ENCODE measurements at regions not wholly inside any gene's neighbourhood (a gene's known extent, or its start where the extent isn't known, plus 50 kb on each side); places are given as distances from the start of the nearest gene placed in this dataset.

DNA sequence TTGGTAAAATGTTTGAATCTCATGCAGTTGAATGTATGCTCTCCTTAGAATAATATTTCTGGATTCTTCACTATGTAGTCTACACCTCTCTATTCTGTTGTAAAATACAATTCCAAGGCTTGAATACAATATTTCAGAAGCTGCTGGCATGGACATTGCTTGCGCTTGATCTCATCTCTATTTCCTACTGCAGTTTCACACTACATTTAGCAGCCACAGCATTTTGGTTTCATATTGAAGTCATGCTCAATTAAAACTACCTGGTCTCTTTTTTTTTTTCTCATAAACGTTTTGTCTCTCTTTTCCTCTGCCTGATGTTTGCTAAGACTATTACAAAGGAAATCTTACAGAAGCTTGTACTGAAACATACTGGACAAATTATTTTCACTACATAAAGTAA is 631.0 kb upstream of the TMPRSS15 start:
- no peaks in the 10 kb centered on the region for H3K27me3 ChIP-seq (replicated peaks; ENCODE audit: control insufficient read depth, insufficient read depth, low read length)
- no peak overlapping the region for H3K4me3 ChIP-seq (replicated peaks; ENCODE audit: low read depth, low read length)
- TF ChIP-seq, protein P1, sequence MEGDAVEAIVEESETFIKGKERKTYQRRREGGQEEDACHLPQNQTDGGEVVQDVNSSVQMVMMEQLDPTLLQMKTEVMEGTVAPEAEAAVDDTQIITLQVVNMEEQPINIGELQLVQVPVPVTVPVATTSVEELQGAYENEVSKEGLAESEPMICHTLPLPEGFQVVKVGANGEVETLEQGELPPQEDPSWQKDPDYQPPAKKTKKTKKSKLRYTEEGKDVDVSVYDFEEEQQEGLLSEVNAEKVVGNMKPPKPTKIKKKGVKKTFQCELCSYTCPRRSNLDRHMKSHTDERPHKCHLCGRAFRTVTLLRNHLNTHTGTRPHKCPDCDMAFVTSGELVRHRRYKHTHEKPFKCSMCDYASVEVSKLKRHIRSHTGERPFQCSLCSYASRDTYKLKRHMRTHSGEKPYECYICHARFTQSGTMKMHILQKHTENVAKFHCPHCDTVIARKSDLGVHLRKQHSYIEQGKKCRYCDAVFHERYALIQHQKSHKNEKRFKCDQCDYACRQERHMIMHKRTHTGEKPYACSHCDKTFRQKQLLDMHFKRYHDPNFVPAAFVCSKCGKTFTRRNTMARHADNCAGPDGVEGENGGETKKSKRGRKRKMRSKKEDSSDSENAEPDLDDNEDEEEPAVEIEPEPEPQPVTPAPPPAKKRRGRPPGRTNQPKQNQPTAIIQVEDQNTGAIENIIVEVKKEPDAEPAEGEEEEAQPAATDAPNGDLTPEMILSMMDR (IDR thresholded peaks at IDR 0.05; ENCODE audit: insufficient read depth, low read length, poor library complexity, severe bottlenecking) = no peak
- DNase-seq (ENCODE audit: extremely low read depth, insufficient read length) = no peak
- H3K36me3 ChIP-seq (ENCODE audit: control insufficient read depth, insufficient read depth, low read length) = no peaks in the 10 kb centered on the region

DNA sequence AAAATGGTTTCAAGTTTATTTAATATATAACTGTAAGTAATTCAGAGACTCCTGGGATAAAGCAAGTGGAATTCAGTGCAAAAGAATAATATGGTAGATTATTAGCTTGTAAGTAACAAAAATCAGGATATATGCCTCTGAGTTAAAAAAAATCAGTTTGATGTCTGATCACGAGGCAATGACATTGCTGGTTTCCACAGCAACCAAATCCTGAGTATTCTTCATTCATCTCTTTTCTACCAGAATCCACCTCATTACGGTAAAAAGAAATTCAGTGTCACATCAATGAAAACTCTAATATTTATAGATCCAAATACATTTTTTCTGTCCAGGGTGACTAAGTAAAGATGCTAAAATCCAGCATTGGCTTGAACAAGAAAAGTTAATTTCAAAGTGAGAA is 642.3 kb upstream of the TMPRSS15 start:
- Histone ChIP-seq H3K4me3 (replicated peaks; ENCODE audit: low read depth, low read length) (no peak overlapping the region), H3K36me3 (ENCODE audit: control insufficient read depth, insufficient read depth, low read length) (no peaks in the 10 kb centered on the region), H3K27me3 (replicated peaks; ENCODE audit: control insufficient read depth, insufficient read depth, low read length) (no peaks in the 10 kb centered on the region)
- TF ChIP-seq, protein P1 (IDR thresholded peaks at IDR 0.05; ENCODE audit: insufficient read depth, low read length, poor library complexity, severe bottlenecking) = no peak
- no peak for DNase-seq (ENCODE audit: extremely low read depth, insufficient read length)

DNA sequence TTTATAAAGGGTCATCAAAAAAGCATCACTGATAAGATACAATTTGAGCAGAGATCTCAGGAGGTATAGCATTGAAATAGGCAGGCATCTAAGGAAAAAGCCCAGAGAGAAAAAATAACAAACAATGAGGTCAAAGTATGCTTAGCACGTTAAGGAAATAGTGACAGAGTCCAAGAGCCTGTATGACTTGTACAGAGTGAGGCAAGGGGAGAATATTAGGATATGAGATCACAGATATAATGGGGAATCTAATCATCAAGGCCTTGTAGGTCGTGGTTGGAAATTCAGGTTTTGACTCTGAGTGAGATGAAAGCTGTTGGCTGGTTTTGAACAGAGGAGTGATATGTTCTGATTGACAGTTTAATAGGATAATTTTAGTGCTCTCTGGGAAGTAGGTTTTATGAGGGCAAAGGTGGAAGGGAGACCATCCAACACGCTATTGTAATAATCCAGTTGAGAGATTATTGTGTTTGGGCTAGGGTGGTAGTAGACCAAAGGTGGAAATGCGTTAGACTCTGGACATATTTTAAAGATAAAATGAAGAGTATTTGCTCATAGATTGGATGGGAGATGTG is 644.6 kb upstream of the TMPRSS15 start:
- TF ChIP-seq, protein P1 (IDR thresholded peaks at IDR 0.05; ENCODE audit: insufficient read depth, low read length, poor library complexity, severe bottlenecking) = no peak
- Histone ChIP-seq H3K4me3 (replicated peaks; ENCODE audit: low read depth, low read length) (no peak overlapping the region), H3K27me3 (replicated peaks; ENCODE audit: control insufficient read depth, insufficient read depth, low read length) (no peaks in the 10 kb centered on the region), H3K36me3 (ENCODE audit: control insufficient read depth, insufficient read depth, low read length) (no peaks in the 10 kb centered on the region)
- no peak for DNase-seq (ENCODE audit: extremely low read depth, insufficient read length)

DNA sequence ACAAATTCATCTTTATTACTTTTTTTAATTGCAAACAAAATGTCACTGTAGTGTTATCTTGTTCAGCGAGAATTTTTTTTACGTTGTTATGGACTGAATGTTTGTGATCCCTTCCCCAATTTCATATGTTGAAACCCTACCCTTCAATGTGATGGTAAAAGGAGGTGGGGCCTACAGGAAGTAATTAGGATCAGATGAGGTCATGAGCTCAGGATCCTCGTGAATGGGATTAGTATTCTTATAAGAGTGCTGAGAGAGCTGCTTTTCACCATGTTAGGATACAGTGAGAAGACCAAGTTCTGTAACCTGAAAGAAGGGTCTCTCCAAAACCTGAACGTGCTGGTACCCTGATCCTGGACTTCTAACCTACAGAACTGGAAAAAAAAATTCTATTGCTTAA is 646.0 kb upstream of the TMPRSS15 start:
- H3K27me3 ChIP-seq (replicated peaks; ENCODE audit: control insufficient read depth, insufficient read depth, low read length) = no peaks in the 10 kb centered on the region
- H3K4me3 ChIP-seq (replicated peaks; ENCODE audit: low read depth, low read length) = no peak overlapping the region
- H3K36me3 ChIP-seq (ENCODE audit: control insufficient read depth, insufficient read depth, low read length) = no peaks in the 10 kb centered on the region
- TF ChIP-seq, protein P1 (IDR thresholded peaks at IDR 0.05; ENCODE audit: insufficient read depth, low read length, poor library complexity, severe bottlenecking) = no peak
- no peak for DNase-seq (ENCODE audit: extremely low read depth, insufficient read length)

DNA sequence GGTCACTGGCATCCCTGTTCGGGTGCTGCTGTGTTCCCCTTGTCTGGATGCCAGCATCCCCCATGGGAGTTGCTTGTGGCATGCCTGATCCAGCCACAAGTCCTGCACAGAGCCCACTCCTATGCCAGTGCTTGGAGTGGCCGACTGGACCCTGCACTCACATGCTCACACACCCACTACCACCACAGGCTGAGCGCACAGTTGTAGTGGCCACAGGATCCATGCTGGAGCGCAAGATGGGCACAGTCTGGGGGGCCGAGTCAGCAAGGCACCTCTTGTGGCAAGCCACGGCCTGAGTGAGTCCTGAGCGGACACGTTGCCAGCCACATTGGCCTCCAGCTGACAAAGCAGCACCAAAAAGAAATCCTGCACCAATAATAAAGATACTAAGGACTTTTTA is 661.6 kb upstream of the TMPRSS15 start:
- TF ChIP-seq, protein P1 (IDR thresholded peaks at IDR 0.05; ENCODE audit: insufficient read depth, low read length, poor library complexity, severe bottlenecking) = no peak
- DNase-seq (ENCODE audit: extremely low read depth, insufficient read length) = no peak

DNA sequence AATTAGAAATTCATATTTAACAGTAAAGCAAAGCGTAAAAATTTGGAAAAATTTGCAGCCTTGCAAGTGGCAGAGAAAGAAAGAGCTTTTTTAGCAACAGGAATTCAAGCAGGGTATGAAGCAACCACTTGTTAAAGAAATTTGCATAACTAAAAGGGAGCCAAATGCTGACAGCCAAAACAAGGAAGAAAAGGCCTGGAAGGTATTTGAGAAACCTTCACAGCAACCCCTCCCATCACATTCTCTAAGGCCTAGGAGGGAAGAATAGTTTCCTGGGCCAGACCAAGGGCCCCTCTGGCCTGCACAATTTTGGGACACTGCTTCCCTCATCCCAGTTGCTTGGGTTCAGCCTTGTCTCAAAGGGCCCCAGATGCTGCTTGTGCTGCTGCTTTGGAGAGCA is 672.4 kb upstream of the TMPRSS15 start:
- DNase-seq (ENCODE audit: extremely low read depth, insufficient read length) = no peak
- H3K27me3 ChIP-seq (replicated peaks; ENCODE audit: control insufficient read depth, insufficient read depth, low read length) = no peaks in the 10 kb centered on the region
- TF ChIP-seq, protein P1 (IDR thresholded peaks at IDR 0.05; ENCODE audit: insufficient read depth, low read length, poor library complexity, severe bottlenecking) = no peak
- H3K36me3 ChIP-seq (ENCODE audit: control insufficient read depth, insufficient read depth, low read length) = no peaks in the 10 kb centered on the region
- H3K4me3 ChIP-seq (replicated peaks; ENCODE audit: low read depth, low read length) = no peak overlapping the region

More for the DNA sequence above, 661.6 kb upstream of the TMPRSS15 start:
- H3K4me3 ChIP-seq (replicated peaks; ENCODE audit: low read depth, low read length) = no peak overlapping the region
- no peaks in the 10 kb centered on the region for H3K36me3 ChIP-seq (ENCODE audit: control insufficient read depth, insufficient read depth, low read length)
- no peaks in the 10 kb centered on the region for H3K27me3 ChIP-seq (replicated peaks; ENCODE audit: control insufficient read depth, insufficient read depth, low read length)

Data from GM06990 (cell line).